ENCODE measurements at regions not wholly inside any gene's neighbourhood (a gene's known extent, or its start where the extent isn't known, plus 50 kb on each side); places are given as distances from the start of the nearest gene placed in this dataset.

GRCh38 chr21:25330266-25330665, 277.0 kb downstream of the MRPL39 start:
- H3K4me2 ChIP-seq (ENCODE audit: insufficient read depth in 1 of 2, low read depth in 2 of 2, low read length in 2 of 2): no peak overlapping the region
- H2BK15ac ChIP-seq (ENCODE audit: low read length): no peak overlapping the region
- H3K4ac ChIP-seq (replicated peaks; ENCODE audit: insufficient read length, low read depth, low read length): no peak overlapping the region
- DNase-seq (ENCODE audit: low read depth in 1 of 2, low spot score in 2 of 2) (no peak), FAIRE-seq (no peak)
- H3K14ac ChIP-seq (ENCODE audit: insufficient read length): no peak overlapping the region
- H2AK5ac ChIP-seq (ENCODE audit: low read depth, low read length): no peak overlapping the region
- no peak overlapping the region for H2BK120ac ChIP-seq (replicated peaks; ENCODE audit: low read depth, low read length)
- H2AFZ ChIP-seq (ENCODE audit: low read length): no peak overlapping the region
- ChIA-PET CTCF (ENCODE audit: partially characterized antibody) (no interaction called here), POLR2A (ENCODE audit: partially characterized antibody) (no interaction called here)
- TF ChIP-seq EZH2 (IDR thresholded peaks at IDR 0.05; ENCODE audit: low read depth, low read length, severe bottlenecking) (no peak), JUND (IDR thresholded peaks at IDR 0.05; ENCODE audit: low read length) (no peak), SIN3A (conservative IDR thresholded peaks at IDR 0.05 in 1 of 2, IDR thresholded peaks at IDR 0.05 in 1 of 2; ENCODE audit: low read depth in 1 of 2, low read length in 2 of 2) (no peak), BACH1 (IDR thresholded peaks at IDR 0.05; ENCODE audit: low read length) (no peak), EP300 (IDR thresholded peaks at IDR 0.05; ENCODE audit: borderline replicate concordance in 1 of 2, low read depth in 2 of 2, low read length in 2 of 2) (no peak), SUZ12 (IDR thresholded peaks at IDR 0.05; ENCODE audit: low read length) (no peak)
- TF ChIP-seq, protein P1, sequence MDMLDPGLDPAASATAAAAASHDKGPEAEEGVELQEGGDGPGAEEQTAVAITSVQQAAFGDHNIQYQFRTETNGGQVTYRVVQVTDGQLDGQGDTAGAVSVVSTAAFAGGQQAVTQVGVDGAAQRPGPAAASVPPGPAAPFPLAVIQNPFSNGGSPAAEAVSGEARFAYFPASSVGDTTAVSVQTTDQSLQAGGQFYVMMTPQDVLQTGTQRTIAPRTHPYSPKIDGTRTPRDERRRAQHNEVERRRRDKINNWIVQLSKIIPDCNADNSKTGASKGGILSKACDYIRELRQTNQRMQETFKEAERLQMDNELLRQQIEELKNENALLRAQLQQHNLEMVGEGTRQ (IDR thresholded peaks at IDR 0.05; ENCODE audit: low read length): no peak
- H2BK5ac ChIP-seq (ENCODE audit: low read depth, low read length): no peak overlapping the region
- H3K56ac ChIP-seq (replicated peaks; ENCODE audit: insufficient read length, low read depth, low read length): no peak overlapping the region
- H3K9me3 ChIP-seq (ENCODE audit: insufficient read depth in 2 of 2, low read depth in 1 of 2, low read length in 1 of 2): no peaks in the 10 kb centered on the region
- 94% methylated on average over 2 of the region's 2 CpGs; no CpG with 5 or more reads in 1 of the 2 experiments for WGBS, 2 experiments (ENCODE audit: extremely low coverage in 1 of 2, insufficient coverage in 1 of 2, insufficient read length in 1 of 2, insufficient replicate concordance in 2 of 2, low coverage in 1 of 2, low lambda C conversion rate in 2 of 2, missing lambda C conversion rate in 1 of 2)
- H3K79me2 ChIP-seq (ENCODE audit: control insufficient read depth in 1 of 2, insufficient read depth in 2 of 2, low read length in 2 of 2): no peaks in the 10 kb centered on the region
- peaks cover 0 to 1% (median 0%) of the 10 kb centered on the region in 4 experiments; a peak in 1 of 7 replicates for H3K27me3 ChIP-seq (replicated peaks in 1 of 4; ENCODE audit: control insufficient read depth in 3 of 4, extremely low read depth in 1 of 4, insufficient read depth in 3 of 4, low read length in 3 of 4)
- no peak overlapping the region for H4K91ac ChIP-seq (replicated peaks; ENCODE audit: insufficient read length, low read length)
- H3K36me3 ChIP-seq (ENCODE audit: control insufficient read depth in 2 of 4, insufficient read depth in 4 of 4, low read length in 3 of 4): no peaks in the 10 kb centered on the region
- no peak overlapping the region for H3K27ac ChIP-seq (ENCODE audit: low read depth, low read length)
- H4K5ac ChIP-seq (ENCODE audit: insufficient read length, low read depth, low read length): no peak overlapping the region
- no peaks in the 10 kb centered on the region for H4K20me1 ChIP-seq (replicated peaks in 1 of 2; ENCODE audit: control insufficient read depth in 1 of 2, insufficient read depth in 2 of 2, low read length in 2 of 2)
- H3K23me2 ChIP-seq (ENCODE audit: low read depth, low read length): no peaks in the 10 kb centered on the region
- H3K4me1 ChIP-seq (replicated peaks in 1 of 4; ENCODE audit: control insufficient read depth in 3 of 4, insufficient read depth in 4 of 4, low read length in 3 of 4): peaks cover 0 to 5% (median 2%) of the 10 kb centered on the region in 4 experiments; a peak in 2 of 7 replicates
- no peak overlapping the region for H3K9ac ChIP-seq (replicated peaks in 1 of 4; ENCODE audit: extremely low read depth in 1 of 4, low read depth in 3 of 4, low read length in 3 of 4)
- H4K8ac ChIP-seq (ENCODE audit: extremely low read depth, insufficient read depth, low read length): no peak overlapping the region
- H3K4me3 ChIP-seq (ENCODE audit: extremely low read depth in 1 of 4, insufficient read depth in 2 of 4, low read depth in 3 of 4, low read length in 4 of 4): no peak overlapping the region
- no peak overlapping the region for H2BK12ac ChIP-seq (ENCODE audit: low read depth, low read length)
- H3K23ac ChIP-seq (ENCODE audit: insufficient read length): no peak overlapping the region
- no peak overlapping the region for H3K18ac ChIP-seq (ENCODE audit: extremely low read depth, low read length)
- H3K79me1 ChIP-seq (ENCODE audit: low read depth, low read length): no peaks in the 10 kb centered on the region
- no peak overlapping the region for H2BK20ac ChIP-seq (ENCODE audit: low read length)
